ENCODE measurements at regions not wholly inside any gene's neighbourhood (a gene's known extent, or its start where the extent isn't known, plus 50 kb on each side); places are given as distances from the start of the nearest gene placed in this dataset.

DNA sequence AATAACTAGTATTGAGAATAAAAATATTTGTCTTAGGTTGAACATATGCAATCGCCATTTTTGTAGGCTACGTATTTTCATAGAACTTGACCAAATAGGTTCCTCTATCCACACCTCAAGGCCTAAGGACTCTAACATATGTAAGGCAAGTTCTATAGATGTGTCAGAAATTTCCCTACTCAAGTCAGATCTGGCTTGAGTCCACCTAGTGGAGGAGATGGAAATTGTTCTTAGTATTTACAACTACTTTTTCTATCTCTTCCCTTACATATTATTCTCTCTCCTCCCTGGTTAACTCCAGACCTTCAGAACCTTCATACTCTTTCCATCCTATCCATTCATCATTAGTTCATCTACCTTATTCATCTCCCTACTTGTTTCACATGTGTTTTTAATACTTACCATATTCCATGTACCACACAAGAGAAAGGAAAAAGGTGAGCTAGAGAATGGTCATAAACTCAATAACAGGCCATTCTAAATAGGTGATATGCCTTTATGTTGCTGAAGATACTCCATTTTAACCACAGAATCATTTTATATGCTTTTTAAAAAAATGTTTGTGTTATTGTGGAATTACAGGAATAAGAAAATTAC, 174.5 kb upstream of the HDAC9 start:
- DNase-seq = no peak

GRCh38 chr7:18330548-18330947, 165.0 kb upstream of the HDAC9 start:
- DNase-seq = no peak

GRCh38 chr7:18336626-18337025, 158.9 kb upstream of the HDAC9 start:
- DNase-seq = no peak

- no peak for DNase-seq
Observed at GRCh38 chr7:18337048-18337809, 158.3 kb upstream of the HDAC9 start.

- no peak for DNase-seq
Observed at GRCh38 chr7:18338910-18339523, 156.5 kb upstream of the HDAC9 start.

GRCh38 chr7:18341756-18342155, 153.8 kb upstream of the HDAC9 start:
- no peak for DNase-seq

DNA sequence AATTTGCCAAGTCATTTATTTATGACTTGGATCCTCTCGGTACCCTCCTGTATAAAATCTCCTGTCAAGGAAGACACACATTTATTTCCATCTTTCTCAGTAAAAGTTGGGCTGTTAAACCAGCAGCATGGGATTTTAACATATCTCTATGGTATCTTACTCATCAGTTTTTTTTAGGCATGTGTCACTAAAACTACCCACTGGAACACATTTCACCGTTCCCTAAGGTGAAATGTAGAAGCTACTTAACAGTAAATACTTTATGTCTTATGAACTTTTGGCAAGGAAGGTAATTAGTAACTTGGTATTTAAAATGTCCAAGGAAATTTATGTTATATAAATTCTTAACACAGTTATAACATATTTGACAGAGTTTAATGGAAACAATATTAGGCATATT, 152.5 kb upstream of the HDAC9 start:
- DNase-seq = no peak

DNA sequence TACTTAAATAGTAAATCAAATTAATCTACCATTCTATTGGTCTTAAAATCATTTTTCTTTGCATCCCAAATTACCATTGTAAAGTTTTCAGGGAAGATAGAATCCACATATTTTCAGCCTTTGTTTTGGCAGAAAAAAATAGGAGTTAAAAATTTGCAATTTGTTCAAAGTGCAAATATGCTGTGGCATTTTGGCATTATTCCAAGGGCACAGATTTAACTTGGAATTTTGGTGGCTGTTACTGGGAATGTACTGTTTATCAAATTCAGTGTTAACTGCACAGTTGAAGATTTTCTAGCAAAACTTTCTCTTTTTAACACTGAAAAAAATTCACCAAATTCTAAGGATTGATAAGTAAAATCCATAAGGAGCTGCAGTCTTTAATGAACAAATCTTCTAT, 151.0 kb upstream of the HDAC9 start:
- no peak for DNase-seq

DNA sequence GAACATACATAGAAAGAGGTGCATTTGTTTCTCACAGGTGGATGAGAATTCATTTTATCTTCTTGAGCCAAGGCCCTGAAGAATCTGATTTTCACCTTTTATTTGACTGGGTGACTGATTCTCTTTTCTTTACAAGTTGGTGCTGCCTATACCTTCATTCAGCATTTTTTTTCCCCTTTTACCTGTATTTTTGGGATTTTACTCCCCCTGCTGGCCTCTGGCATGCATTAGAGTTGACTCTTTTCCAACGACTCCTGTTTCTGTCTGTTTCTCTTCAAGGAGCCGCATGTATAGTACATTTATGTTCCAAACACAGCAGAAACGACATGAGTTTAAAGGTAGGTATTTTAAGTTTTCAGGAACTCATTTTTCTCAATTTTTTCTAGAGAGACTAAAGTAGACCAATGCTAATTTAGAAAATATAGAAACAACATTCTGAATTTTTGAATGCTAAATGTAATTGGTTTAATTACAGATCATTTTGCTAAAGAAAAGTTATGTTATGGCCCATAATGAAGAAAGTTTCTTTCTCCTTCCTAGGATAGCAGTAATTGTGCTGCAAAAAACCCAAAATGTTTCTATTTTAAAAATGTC, 149.8 kb upstream of the HDAC9 start:
- DNase-seq = no peak

DNA sequence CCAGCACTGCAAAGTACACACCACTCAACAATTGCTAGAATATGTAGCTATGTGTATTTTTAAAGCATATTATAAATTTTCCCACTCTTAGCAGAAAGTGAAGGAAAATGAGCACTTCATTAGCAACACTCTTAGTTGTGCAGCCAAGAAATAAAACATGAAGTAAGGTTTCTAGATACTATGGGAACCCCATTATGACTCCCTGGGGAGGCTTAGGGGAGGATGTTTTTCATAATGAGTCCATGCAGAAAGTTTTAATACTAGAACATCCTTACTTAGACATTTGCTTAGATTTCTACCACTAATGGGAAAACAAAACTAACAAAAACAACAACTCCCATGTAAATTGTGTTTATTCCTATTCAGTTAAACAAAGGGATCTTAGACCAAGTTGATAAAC, 148.4 kb upstream of the HDAC9 start:
- no peak for DNase-seq

DNA sequence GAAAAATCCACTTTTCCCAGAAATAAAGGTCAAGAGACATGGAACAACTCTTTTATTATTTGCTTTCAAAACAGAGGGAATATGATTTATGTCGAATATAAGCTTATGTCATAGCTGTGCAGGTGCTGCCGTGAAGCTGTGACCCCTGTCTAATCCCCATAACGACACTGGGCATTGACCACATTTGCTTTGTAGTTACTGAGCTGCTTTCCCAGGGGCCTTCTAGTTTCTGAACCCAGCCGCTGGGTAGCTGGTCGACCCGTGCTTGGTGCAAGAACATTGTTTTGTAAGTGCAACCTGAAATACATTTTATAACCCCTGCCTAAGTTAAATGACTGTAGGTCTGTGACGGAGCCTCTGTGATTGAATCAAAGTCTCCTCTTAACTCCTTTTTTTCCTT, 144.9 kb upstream of the HDAC9 start:
- DNase-seq = no peak

GRCh38 chr7:18352339-18353255, 143.0 kb upstream of the HDAC9 start:
- DNase-seq = no peak

GRCh38 chr7:18353339-18353738, 142.2 kb upstream of the HDAC9 start:
- DNase-seq = no peak

DNA sequence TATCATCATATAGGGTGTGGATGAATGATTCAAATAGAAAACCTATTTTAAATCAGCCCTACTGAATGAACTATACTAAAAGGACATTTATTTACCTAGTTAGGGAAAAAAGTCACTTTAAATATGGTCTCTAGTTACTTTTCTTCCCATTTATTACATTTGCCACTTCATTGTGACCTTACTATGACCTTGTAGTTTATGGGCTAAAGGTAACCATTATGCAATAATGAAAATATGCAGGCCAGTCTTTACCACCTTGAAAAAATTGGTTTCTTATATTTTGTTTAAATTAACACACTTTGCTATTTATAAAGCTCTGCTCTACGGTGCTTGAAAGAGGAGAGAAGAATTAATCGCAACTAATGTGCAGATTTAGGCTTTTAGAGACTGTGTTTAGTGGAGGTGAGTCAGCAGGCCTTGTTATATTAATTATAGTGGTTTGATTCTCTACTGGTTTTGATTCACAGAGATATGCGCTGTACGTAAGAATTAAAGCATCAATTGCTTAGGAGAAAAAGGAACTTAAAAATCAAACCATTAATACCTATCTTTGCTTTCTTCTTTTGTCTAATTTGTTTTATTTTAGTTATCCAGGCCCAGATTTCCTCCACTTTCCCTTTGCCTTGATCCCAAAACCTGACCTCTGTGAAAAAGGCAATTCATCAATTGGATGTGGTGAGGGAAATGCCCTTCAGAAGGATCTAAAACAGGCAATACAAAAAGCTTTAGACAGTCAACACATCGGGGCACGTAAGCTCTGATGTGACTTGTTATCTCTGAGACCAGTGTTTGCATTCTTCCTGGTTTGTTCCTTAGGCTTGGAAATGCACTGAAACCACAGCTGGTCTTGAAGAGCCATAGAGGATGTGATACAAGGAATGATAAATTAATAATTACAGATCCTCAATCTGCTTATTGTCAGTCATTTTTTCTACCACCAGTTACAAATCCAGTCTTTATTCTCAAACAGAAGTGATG, 141.2 kb upstream of the HDAC9 start:
- no peak for DNase-seq

- no peak for DNase-seq
Observed at GRCh38 chr7:18356191-18356645, 139.3 kb upstream of the HDAC9 start.

GRCh38 chr7:18357691-18358090, 137.9 kb upstream of the HDAC9 start:
- DNase-seq = no peak

DNA sequence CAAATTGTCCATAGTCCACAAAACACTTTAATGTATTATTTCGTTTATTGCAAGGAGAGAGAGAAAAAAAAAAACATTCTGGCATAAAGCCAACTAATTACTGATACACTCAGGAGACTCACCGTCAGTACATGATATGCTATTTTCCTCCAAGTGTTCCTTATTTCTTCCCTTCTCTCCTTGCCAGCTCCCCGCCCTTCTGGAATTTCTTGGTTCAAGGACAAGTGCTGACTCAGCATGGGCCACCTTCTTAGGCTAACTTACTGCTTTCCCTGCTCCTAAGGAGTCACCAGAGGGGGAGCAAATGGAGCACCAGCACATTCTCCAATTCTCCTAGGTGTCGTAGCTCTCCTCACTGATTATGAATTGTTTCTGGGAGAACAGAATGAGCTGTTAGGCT, 133.8 kb upstream of the HDAC9 start:
- DNase-seq = no peak

DNA sequence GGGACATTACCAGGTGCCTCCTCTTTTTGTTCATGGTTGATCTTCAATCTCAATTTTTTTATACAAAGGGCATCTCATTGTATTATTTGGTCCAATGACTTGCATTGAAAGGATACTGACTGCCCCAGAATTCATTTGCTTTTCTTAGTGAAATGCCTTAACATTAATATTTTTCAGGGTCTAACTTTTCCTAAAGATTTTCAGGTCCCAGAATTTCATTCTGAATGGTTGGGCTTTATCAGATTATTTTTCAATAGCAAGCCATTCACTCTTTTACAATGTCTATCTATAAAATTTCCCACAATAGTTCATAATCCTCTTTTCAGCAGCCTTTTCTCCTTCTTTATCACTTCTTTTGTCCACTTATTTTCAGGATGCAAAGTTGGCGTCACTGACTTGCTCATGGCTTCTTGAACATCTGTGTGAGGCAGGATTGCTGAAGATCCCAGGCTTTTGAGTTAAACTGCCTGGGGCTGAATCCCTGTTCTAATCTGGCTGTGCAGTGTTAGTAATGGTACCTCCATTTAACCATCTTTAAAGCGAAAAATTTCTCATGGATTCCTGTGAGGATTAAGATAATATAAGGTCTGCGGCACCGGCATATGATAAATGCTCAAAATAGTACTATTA, 131.7 kb upstream of the HDAC9 start:
- no peak for DNase-seq

GRCh38 chr7:18364396-18364795, 131.2 kb upstream of the HDAC9 start:
- DNase-seq = no peak

- DNase-seq = no peak
Observed at GRCh38 chr7:18366394-18366793, 129.2 kb upstream of the HDAC9 start.

GRCh38 chr7:18369011-18369410, 126.5 kb upstream of the HDAC9 start:
- DNase-seq = no peak

Measured in NCI-H1436 treated with DMSO at 0.1 percent for 48 hours (cell line).